Muscle layer of colon (tissue), 2 donors: ENCODE measurements at regions not wholly inside any gene's neighbourhood (a gene's known extent, or its start where the extent isn't known, plus 50 kb on each side); places are given as distances from the start of the nearest gene placed in this dataset.
"Not testable (repeated sequence)": the region's sequence is repeated elsewhere in the genome, so short reads cannot be mapped to it uniquely, and the experiment has no call there.

Experiments used
- H3K27ac ChIP-seq: one replicate; pipeline ENCODE4 v1.7.0; 2013; ENCODE audit warnings: low read depth, mild to moderate bottlenecking, low read length, moderate library complexity
- H3K27me3 ChIP-seq, 2 donors: one replicate each; pipeline ENCODE4 v1.7.0; 2013; ENCODE audit warnings: low read length in 2 of 2, mild to moderate bottlenecking in 2 of 2; ENCODE audit not compliant: insufficient read depth in 2 of 2, control insufficient read depth in 1 of 2
- H3K36me3 ChIP-seq: one replicate; pipeline ENCODE4 v1.7.0; 2013; ENCODE audit warnings: mild to moderate bottlenecking, low read length; ENCODE audit not compliant: insufficient read depth
- H3K4me1 ChIP-seq: one replicate; pipeline ENCODE4 v1.7.0; 2013; ENCODE audit warnings: mild to moderate bottlenecking, low read length; ENCODE audit not compliant: insufficient read depth
- H3K4me3 ChIP-seq, 2 donors: one replicate each; pipeline ENCODE4 v1.7.0; 2013; ENCODE audit warnings: low read length in 2 of 2, low read depth in 1 of 2, mild to moderate bottlenecking in 1 of 2, moderate library complexity in 1 of 2
- H3K9ac ChIP-seq: one replicate; pipeline ENCODE4 v1.7.0; 2013; ENCODE audit warnings: low read length
- H3K9me3 ChIP-seq: one replicate; pipeline ENCODE4 v1.7.0; 2013; ENCODE audit warnings: mild to moderate bottlenecking, low read length
- donor health status: abdominal sarcoma.
- donor health status: Adenocarcinoma of cecum.

DNA sequence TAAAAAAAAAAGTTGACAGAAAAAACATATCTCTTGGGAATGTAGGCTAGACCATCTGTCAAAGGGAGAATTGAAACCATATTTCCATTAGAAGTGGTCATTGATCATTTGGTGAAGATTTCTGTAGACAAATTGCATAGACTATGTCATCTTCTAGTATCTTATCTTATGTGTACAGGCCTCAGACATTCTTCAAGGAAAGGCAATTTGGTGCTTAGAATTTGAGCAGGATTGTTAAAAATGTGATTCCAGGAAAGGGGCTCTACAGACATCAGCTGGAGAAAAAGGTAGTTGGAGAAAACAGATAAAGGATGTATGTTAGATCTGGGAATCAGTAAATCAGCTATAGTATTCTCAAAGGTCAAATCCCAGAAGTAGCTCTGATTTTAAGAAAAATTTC lies 627.1 kb downstream of the TMTC2 start:
- Histone ChIP-seq H3K4me1 (peaks cover 14% of the 10 kb centered on the region), H3K27ac (no peak overlapping the region), H3K4me3 (no peak overlapping the region), H3K36me3 (no peaks in the 10 kb centered on the region), H3K9me3 (no peaks in the 10 kb centered on the region), H3K27me3 (no peaks in the 10 kb centered on the region), H3K9ac (no peak overlapping the region)

DNA sequence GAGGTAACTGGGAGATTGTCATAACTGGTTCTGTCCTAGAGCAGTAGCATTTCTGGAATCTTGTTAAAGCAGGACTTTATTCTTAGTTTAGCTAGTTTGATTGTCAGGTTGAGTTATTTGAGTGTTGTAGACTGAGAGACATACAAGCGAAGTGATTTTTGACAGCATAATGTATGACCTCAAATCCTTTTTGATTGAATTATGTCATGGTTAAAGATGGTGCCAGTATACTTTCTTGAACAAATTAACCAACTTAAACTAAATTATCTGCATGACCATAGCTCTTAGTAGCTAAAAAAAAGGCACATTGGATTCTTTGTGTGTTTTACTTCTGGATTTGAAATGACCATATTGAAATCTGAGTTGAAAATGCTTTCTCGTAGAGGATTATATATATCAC lies 626.6 kb downstream of the TMTC2 start:
- H3K4me3 ChIP-seq: no peak overlapping the region
- no peaks in the 10 kb centered on the region for H3K9me3 ChIP-seq
- H3K27me3 ChIP-seq: no peaks in the 10 kb centered on the region
- H3K9ac ChIP-seq: no peak overlapping the region
- no peak overlapping the region for H3K27ac ChIP-seq
- peaks cover 9% of the 10 kb centered on the region for H3K4me1 ChIP-seq
- no peaks in the 10 kb centered on the region for H3K36me3 ChIP-seq

DNA sequence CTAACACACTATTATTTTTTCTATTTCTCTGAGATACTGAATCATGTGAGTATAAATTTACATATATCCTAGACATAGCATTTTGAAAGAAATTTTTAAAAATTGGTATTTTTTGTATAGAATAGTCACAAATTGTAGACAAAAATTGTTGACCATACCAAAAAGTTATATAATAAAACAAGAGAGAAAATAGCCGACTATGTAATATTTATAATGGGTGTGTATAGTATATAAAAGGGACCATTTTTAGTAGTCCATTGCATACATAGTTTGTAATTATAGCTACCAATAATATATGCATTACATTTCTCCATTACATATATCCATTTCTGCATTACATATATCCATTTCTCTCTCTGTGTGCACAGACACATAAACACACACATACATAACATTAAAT lies 590.2 kb downstream of the TMTC2 start:
- Histone ChIP-seq H3K27me3 (no peaks in the 10 kb centered on the region), H3K27ac (no peak overlapping the region), H3K36me3 (no peaks in the 10 kb centered on the region), H3K9ac (no peak overlapping the region), H3K4me3 (no peak overlapping the region), H3K4me1 (no peaks in the 10 kb centered on the region), H3K9me3 (no peaks in the 10 kb centered on the region)

DNA sequence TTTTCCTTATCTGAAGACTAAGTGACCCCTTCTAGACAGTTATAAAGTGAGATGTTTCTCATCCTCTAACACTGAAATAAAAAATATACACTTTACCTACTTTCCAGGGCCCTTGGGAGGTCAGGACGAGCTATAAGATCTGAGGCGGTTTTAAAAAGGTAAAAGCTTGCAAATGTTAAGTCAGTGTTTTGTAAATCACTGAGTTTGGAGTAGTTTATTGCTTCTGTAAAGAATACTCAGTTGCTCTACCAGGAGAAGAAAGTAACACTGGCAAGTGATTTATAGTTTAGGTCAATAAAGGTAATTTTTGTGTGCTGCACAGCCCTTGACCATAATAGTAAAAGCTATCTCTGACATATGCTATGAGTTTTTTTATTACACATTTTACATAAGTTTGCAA lies 584.5 kb downstream of the TMTC2 start:
- Histone ChIP-seq H3K9me3 (no peaks in the 10 kb centered on the region), H3K27ac (no peak overlapping the region), H3K9ac (no peak overlapping the region), H3K4me3 (no peak overlapping the region), H3K4me1 (peaks cover 3% of the 10 kb centered on the region), H3K36me3 (no peaks in the 10 kb centered on the region), H3K27me3 (no peaks in the 10 kb centered on the region)

DNA sequence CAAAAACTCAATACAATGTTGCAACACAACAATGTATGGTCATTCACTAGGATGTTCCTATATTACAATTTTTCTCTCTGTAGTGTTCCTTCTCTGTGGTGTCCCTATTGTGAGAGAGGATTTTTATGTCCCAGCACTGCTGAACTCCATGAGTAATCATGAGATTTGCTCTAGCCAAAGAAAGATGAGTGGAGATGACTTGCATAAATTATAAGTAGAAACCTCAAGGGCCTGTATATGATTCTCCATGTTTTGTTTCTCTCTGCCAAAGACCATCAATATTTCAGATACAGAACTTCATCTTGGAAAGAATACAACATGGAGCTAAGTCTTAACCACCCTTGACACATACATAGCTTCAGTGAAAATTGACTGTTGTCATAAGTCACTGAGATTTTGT lies 579.1 kb downstream of the TMTC2 start:
- H3K9me3 ChIP-seq: no peaks in the 10 kb centered on the region
- no peak overlapping the region for H3K27ac ChIP-seq
- H3K4me1 ChIP-seq: peaks cover 14% of the 10 kb centered on the region
- no peak overlapping the region for H3K4me3 ChIP-seq
- no peak overlapping the region for H3K9ac ChIP-seq
- H3K36me3 ChIP-seq: no peaks in the 10 kb centered on the region
- H3K27me3 ChIP-seq: no peaks in the 10 kb centered on the region

DNA sequence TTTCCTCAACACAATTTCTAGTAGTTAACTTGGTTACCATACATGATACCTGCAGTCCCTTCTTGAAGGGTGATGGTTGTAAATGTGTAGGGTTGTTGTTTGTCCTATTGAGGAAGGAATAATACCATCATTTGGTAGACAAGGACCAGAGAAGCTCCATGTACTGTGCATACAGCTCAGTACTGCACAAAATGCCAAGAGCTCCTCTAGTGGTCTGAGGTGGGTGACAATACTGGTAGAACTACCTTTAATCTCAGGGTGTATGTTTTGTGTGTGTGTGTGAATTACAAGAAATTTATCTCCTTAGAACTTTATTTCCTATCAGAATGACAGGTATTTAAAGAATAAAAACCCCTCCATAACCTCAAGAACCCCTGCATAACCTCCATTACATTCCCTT lies 575.3 kb downstream of the TMTC2 start:
- Histone ChIP-seq H3K4me1 (peaks cover 14% of the 10 kb centered on the region), H3K9me3 (no peaks in the 10 kb centered on the region), H3K27me3 (no peaks in the 10 kb centered on the region), H3K27ac (no peak overlapping the region), H3K9ac (no peak overlapping the region), H3K4me3 (no peak overlapping the region), H3K36me3 (no peaks in the 10 kb centered on the region)

DNA sequence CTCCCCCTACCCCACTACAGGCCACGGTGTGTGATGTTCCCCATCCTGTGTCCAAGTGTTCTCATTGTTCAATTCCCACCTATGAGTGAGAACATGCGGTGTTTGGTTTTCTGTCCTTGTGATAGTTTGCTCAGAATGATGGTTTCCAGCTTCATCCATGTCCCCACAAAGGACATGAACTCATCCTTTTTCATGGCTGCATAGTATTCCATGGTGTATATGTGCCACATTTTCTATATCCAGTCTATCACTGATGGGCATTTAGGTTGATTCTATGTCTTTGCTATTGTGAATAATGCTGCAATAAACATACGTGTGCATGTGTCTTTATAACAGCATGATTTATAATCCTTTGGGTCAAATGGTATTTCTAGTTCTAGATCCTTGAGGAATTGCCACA lies 573.4 kb downstream of the TMTC2 start:
- H3K36me3 ChIP-seq: not testable (repeated sequence)

DNA sequence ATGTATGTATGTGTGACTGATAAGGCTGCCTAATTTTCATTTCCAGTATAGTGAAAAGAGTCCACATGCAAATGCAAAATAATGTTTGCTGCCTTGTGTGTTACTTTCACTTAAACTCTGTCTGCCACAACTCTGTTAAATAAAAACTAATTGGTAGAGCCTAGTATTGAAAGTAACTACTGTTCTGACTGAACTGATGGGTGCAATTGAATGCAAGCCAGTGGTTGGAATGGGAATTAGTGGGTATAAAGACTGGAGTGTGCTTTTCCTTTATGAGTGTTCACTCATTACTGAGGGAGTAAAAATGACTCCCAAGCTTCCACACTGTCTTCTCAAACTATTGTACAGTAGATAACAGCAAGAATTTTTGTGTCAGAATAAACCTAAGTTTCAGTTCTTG lies 571.0 kb downstream of the TMTC2 start:
- no peak overlapping the region for H3K4me3 ChIP-seq

More for the DNA sequence above, 573.4 kb downstream of the TMTC2 start:
- not testable (repeated sequence) for H3K4me1 ChIP-seq, H3K27me3 ChIP-seq, H3K4me3 ChIP-seq, H3K9me3 ChIP-seq, H3K27ac ChIP-seq, H3K9ac ChIP-seq

DNA sequence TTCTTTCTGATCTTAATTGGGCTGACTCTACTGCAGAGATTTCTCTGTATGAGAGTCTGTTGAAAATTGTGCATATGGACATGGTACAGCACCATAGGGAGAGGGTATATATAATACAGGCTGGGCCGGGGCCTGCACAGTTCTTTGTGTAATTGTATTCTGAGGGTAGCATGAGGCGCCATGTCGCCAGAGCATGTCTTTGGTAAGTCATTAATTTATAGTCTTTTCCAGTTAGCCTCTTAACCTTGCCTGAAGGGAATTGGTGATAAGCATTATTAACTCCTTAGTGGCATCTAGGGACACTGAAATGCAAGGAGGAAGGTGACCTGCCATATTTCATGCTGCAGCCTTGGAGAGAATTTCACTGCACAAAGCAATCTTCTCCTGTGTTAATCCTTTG lies 569.9 kb downstream of the TMTC2 start:
- Histone ChIP-seq H3K36me3 (no peaks in the 10 kb centered on the region), H3K9ac (no peak overlapping the region), H3K27ac (no peak overlapping the region), H3K4me3 (no peak overlapping the region), H3K27me3 (no peaks in the 10 kb centered on the region), H3K4me1 (no peaks in the 10 kb centered on the region), H3K9me3 (no peaks in the 10 kb centered on the region)

More for the DNA sequence above, 571.0 kb downstream of the TMTC2 start:
- Histone ChIP-seq H3K9ac (no peak overlapping the region), H3K9me3 (no peaks in the 10 kb centered on the region), H3K4me1 (no peaks in the 10 kb centered on the region), H3K27ac (no peak overlapping the region), H3K36me3 (no peaks in the 10 kb centered on the region), H3K27me3 (no peaks in the 10 kb centered on the region)

DNA sequence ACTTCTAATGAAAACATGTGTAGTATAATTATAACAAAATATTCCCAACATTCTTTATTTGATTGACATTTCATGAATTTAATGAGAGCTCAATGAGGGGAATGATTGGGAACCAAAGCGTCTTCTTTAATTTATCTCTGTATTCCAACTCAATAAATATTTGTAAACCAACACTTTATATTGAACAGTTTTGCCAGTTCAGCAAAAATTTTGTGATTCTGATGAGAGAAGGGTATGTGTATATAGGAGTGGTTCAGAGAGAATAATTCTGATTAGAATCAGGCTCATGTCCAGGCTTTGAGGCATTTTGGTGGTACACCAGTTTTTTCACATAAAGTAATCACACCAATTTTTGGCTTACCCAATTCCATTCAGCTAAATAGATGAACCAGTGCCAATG lies 564.2 kb downstream of the TMTC2 start:
- no peak overlapping the region for H3K27ac ChIP-seq

DNA sequence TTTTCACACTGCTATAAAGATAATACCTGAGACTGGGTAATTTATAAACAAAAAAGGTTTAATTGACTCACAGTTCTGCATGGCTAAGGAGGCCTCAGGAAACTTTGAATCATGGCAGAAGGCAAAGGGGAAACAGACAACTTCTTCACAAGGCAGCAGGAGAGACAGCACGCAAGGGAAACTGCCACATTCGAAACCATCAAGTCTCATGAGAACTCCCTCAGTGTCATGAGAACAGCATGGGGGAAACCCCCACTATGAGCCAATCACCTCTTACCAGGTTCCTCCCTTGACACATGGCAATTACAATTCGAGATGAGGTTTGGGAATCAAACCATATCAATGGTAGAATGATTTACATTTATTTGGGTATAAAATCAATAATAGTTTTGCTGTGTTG lies 558.5 kb downstream of the TMTC2 start:
- Histone ChIP-seq H3K4me3 (no peak overlapping the region), H3K9ac (no peak overlapping the region), H3K27ac (no peak overlapping the region), H3K36me3 (no peaks in the 10 kb centered on the region), H3K9me3 (no peaks in the 10 kb centered on the region), H3K4me1 (peaks cover 3% of the 10 kb centered on the region), H3K27me3 (no peaks in the 10 kb centered on the region)

More for the DNA sequence above, 564.2 kb downstream of the TMTC2 start:
- H3K4me1 ChIP-seq: no peaks in the 10 kb centered on the region
- H3K4me3 ChIP-seq: no peak overlapping the region
- no peaks in the 10 kb centered on the region for H3K27me3 ChIP-seq
- no peak overlapping the region for H3K9ac ChIP-seq
- no peaks in the 10 kb centered on the region for H3K36me3 ChIP-seq
- no peaks in the 10 kb centered on the region for H3K9me3 ChIP-seq

DNA sequence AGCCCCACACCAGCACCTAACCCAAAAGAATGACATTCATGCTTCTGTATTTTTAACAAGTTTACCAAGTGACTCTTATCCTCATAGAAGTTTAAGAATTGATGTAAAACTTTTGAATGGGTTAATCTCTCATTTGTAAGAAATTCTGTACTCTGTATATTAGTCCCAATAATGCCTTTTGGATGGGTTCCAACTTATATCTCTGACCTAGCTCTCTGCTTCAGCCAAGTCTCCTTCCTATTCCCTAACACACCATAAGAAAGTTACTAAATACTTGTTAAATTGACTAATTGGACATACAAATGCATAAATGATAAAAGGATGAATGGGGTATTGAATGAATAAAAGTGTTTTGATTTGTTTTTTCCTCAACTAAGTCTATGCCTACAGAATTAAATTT lies 557.3 kb downstream of the TMTC2 start:
- Histone ChIP-seq H3K27me3 (no peaks in the 10 kb centered on the region), H3K9me3 (no peaks in the 10 kb centered on the region), H3K4me3 (no peak overlapping the region), H3K36me3 (no peaks in the 10 kb centered on the region), H3K4me1 (peaks cover 3% of the 10 kb centered on the region), H3K27ac (no peak overlapping the region), H3K9ac (no peak overlapping the region)
